Transverse colon (tissue), 3 donors: ENCODE measurements at regions not wholly inside any gene's neighbourhood (a gene's known extent, or its start where the extent isn't known, plus 50 kb on each side); places are given as distances from the start of the nearest gene placed in this dataset.

Experiments used
- CTCF ChIP-seq, 5 experiments: fragments of 200-600 bp in 3 of 5; fragments of 450-650 bp in 2 of 5; sonication (generic) in 3 of 5; IDR thresholded peaks; 1 replicate in 2 of 5; 2 replicates in 3 of 5; pipeline ENCODE4 v1.5.1; 2016 to 2017; ENCODE audit warnings: antibody characterized with exemption in 5 of 5, inconsistent platforms in 3 of 5, mild to moderate bottlenecking in 2 of 5, moderate library complexity in 1 of 5
- POLR2A ChIP-seq: fragments of 450-650 bp; IDR thresholded peaks from one replicate; pipeline ENCODE4 v1.6.1; 2016; ENCODE audit warnings: antibody characterized with exemption, mild to moderate bottlenecking, moderate library complexity

- no peak for TF ChIP-seq CTCF (IDR thresholded peaks at IDR 0.05)
- TF ChIP-seq POLR2A, result no peak
These were observed 189.3 kb upstream of the GALNT5 start for GRCh38 chr2:157068237-157068636.
